ENCODE measurements at regions not wholly inside any gene's neighbourhood (a gene's known extent, or its start where the extent isn't known, plus 50 kb on each side); places are given as distances from the start of the nearest gene placed in this dataset.
"Not testable (repeated sequence)": the region's sequence is repeated elsewhere in the genome, so short reads cannot be mapped to it uniquely, and the experiment has no call there.

DNA sequence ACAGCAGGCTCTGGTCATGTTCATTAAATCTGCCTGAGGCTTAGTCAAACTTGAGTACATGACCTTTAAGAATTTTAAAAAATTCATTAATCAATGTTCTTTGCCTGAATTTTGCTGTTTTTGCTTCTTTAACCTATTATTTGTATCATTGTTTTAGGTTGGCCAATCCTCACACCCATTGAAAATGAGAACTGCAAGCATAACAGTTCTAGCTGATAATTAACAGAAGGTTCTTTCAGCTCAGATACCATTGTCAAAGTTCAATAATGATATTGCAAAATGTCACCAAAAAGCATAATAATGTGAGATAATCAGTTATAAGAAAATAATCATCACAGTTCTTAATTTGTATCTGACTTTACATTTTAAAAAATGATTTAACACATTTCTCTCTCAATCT, 583.1 kb downstream of the TFAP2A start:
- DNase-seq (ENCODE audit: low read depth in 2 of 2) = no peak

DNA sequence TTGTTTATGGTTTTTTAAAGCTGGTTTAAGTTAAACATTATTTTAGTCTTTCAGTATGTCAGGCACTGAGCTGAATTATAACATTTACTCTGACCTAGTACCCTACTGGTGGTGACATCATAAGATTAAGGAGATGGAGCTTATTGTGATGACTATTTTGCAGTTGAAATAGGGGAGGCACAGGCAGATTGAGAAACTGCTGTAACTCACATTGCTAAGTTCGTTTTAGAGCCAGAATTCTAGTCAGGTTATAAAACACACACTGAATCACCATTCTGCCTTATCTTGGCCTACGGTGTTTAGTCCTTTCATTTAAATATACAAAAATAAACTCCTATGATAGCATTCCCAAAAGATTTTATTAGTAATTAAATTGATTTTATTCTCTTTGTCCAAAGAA, 584.1 kb downstream of the TFAP2A start:
- DNase-seq (ENCODE audit: low read depth in 2 of 2) = no peak

DNA sequence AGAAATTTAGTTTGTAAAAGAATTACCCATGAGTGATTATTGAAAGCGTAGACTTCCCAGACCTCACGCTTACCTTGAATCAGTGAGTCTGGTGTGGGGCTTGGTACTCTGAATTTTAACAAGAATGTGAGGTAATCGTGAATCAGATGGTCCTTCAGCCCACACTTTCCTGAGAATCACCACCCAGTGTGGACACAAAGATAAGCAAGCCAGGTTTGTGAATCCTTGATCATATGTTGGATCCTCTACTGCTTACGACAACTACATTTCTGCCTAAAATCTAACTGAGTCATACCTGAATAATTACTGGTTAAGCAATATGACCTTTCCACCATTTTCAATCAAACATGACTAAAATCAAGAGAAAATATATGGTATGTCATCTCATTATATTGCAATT, 589.3 kb downstream of the TFAP2A start:
- DNase-seq (ENCODE audit: low read depth in 2 of 2) = no peak

DNA sequence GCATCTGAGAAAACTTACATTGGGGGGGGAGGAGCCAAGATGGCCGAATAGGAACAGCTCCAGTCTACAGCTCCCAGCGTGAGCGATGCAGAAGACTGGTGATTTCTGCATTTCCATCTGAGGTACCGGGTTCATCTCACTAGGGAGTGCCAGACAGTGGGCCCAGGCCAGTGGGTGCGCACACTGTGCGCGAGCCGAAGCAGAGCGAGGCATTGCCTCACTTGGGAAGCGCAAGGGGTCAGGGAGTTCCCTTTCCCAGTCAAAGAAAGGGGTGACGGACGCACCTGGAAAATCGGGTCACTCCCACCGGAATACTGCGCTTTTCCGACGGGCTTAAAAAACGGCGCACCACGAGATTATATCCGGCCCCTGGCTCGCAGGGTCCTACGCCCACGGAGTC, 604.1 kb downstream of the TFAP2A start:
- not testable (repeated sequence) for DNase-seq (ENCODE audit: low read depth in 2 of 2)

DNA sequence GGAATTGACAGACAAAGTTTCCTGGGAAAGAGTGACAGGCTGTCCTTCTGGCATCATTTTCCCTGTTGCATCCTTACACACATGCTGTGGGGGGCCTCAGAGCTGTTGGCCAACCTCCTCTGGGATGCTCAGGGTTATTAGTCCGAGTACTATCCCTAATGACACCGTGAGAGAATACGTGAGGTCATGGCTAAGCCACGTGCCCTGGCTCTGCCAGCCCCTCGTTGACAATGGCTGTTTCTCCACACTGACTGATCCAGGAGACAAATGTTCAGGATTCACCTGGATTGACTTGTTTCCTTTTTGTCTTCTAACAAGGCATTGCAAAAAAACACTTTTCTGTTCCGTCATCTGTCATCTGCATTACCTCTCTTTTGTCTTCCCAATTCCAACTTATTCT, 604.6 kb downstream of the TFAP2A start:
- no peak for DNase-seq (ENCODE audit: low read depth in 2 of 2)

DNA sequence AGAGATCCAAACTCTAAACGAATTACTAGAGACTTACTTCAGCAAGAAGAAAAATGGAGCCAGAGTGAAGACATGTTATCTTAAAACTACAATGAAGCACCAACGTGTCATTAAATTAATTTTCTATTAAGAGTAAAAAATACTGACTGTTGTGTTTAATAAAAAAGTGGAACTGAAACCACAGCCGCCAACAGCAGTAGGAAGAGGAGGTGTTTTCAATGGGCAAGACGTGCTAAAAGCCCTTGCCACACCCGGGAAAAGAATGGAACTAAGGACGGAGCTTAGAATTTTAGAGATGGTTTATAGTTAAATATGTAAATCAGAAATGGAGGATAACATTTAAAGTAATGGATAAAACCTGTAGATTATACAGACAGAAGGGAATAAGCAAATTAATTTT, 608.7 kb downstream of the TFAP2A start:
- no peak for DNase-seq (ENCODE audit: low read depth in 2 of 2)

DNA sequence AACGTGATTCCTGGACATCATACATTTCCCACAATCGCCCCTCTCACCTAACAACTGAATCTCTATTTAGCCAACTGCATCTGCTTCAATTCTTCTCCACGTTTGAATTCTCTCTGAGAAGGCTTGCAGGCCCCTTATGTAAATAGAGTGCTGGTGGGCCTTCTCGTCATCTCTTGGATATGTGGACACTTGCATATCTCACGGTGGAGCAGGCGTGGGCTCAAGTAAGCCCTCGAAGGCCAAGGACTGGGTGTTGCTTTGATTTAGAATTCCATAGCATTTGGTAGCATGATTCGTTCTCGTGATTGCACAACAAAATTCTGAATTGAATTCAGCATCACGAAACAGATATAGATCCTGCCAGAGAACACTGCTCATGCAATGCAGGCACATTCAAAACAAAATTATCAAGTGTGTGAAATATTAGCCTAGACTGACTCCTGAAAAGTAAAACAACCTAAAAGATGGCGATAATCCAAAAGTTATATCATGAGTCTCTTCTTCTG, 613.6 kb downstream of the TFAP2A start:
- DNase-seq (ENCODE audit: low read depth in 2 of 2) = no peak

DNA sequence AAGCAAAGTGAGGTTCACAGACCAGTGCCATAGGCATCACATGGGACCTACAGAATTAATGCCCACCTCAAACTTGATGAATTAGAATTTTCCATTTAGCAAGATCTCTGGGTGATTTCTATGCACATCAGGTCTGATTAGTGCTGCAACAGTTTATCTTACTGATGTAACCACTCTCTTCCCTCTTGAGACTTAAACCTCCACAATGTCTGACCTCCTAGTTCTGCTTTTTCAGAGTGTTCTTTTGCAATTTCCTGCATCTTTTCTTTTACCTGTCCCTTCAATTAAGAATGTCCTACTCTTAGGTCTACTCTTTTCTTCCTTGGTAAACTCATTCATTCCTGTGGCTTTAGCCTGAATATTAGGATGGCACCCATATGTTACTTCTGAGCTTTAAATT, 615.3 kb downstream of the TFAP2A start:
- DNase-seq (ENCODE audit: low read depth in 2 of 2) = no peak

DNA sequence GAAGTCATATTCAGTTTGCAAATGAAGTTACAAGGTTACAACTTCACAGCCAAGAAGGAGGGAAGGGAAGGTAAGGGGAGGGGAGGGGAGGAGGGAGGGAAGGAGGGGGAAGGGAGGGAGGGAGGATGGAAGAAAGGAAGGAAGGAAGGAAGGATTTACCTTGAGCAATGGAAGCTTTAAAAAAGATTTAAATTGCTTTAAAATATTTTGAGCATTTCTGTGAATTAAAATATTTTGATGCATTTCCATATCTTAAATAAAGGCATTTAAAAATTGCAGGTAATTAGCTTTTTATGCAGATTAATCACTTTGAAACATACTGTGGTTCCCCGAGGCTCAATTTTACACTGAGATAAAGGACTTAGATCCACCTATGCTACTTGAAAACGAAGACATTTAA, 618.0 kb downstream of the TFAP2A start:
- no peak for DNase-seq (ENCODE audit: low read depth in 2 of 2)

DNA sequence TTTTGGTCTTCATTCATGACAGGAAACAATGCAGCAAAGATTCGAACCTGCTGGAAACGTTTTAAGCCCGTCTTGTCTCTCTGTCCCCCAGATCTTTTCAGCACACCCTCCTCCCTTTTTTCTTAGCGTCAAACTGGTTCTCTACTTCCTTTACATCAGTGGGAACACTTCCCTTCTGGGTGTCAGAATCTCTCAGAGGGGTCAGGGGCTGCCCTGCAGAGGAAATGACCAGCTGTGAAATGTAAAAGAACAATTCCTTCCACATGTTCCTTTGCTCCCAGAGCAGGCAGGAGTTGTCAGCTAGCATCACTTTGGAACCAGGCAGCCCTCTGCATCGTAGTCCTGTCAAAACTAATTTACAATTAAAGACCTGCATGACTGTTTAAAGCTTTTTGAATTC, 619.0 kb downstream of the TFAP2A start:
- DNase-seq (ENCODE audit: low read depth in 2 of 2) = no peak

DNA sequence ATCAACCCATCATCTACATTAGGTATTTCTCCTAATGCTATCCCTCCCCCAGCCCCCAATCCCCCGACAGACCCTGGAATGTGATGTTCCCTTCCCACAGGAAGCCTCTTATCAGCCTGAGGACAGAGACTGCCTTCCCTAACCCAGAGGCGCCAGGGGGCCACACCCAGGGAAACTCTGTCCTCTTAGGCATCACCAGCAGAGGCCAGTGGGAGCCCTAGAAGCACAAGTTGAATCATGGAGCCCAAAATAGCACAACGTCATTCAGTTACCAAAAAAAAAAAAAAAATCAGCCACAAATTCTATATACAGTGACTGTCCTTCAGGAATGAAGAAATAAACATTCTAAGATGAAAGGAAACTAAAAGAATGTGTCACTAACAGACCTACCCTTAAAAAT, 625.7 kb downstream of the TFAP2A start:
- DNase-seq (ENCODE audit: low read depth in 2 of 2) = no peak

DNA sequence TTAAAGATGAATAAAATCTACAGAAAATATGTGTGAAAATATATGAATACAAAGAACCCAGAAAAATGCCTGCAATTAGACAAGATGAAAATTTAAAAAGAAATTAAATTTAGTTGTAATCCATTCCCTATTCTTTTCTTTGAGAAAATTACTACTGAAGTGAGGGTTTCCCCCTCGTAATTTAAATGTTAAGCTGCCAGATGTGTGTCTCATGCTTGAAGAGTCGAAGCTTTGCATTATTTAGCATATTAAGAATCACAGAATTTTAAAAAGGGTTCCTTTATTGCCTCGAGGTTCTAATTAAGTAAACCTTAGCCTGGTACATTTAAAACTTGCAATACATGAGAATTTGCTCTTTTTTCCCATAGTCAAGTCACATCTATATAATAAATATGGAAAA, 630.1 kb downstream of the TFAP2A start:
- DNase-seq (ENCODE audit: low read depth in 2 of 2) = no peak

DNA sequence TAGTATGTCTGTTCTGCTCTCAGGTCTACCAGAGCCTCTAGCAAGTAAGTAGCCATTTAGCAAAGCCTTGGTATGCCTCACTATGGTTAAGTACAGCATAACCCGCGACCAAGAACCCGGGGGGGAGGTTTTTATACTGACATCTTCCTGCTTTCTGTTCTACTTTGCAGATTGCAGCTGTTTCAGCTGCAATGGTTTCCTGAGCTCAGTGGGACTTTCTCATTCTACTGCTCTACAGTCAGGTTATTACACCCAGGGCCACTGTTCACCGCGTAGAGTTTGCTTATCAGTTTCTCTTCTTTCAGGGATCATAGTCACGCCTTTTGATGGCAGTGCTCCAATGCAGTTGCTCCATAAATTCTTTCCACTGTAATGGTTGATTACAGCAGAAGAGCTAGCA, 631.3 kb downstream of the TFAP2A start:
- DNase-seq (ENCODE audit: low read depth in 2 of 2) = no peak

DNA sequence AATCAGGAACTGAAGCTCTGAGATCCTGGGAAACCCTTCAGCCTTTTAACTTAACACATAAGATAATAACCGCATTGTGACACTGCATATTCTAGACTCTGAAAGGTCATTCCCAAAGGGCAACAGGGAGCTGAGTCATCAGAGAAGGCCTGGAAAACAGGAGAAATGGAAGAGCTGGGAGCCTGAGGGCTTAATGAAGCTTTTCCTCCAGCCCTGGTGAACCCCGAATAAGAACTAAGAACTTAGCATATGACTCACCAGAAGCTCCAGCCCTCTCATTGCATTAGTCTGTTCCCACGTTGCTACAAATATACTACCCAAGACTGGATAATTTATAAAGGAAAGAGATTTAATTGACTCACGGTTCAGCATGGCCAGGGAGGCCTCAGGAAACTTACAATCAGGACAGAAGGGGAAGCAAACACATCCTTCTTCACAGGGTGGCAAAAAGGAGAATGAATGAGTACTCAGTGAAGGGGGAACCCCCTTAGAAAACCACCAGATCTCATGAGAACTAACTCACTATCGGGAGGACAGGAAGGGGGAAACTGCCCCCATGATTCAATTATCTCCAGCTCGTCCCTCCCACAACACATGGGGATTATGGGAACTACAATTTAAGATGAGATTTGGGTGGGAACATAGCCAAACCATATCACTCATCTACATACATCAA, 648.5 kb downstream of the TFAP2A start:
- DNase-seq (ENCODE audit: low read depth in 2 of 2) = no peak

DNA sequence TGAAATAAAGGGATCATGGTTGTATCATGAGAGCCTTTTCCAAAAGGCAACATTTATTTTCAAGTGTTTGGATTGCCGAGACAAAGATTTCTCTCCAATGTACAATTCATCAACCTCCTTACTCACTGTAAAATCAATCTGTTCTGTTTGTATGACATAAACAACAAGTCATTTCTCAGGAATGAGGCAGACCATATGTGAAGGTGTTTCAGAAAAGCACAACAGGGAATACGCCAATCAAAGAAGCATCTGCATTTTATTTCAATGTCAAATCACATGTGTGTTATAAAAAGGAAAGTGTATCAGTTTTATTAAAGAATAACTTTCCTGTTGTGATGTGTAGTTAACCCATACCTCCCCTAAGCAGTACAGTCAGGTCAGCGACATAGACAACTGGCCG, 653.7 kb downstream of the TFAP2A start:
- DNase-seq (ENCODE audit: low read depth in 2 of 2) = no peak

DNA sequence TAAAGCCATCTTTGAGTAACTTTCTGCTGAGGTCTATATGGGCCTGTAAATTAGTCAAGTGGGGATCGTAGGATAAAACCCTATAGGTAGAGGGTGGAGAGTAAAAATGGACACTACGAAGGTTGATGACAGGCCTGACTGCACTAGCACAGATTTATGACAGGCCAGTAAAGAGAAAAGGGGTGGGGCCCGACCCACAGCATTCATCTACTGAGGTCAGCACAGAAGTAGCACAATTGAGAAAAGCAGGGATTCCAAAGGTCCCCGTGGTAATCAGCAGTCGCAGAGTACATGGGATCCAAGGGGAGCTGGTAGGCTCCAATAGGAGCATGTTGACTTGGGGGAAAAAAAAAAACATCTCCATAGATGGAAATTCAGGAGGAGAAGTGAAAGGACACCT, 660.4 kb downstream of the TFAP2A start:
- no peak for DNase-seq (ENCODE audit: low read depth in 2 of 2)

DNA sequence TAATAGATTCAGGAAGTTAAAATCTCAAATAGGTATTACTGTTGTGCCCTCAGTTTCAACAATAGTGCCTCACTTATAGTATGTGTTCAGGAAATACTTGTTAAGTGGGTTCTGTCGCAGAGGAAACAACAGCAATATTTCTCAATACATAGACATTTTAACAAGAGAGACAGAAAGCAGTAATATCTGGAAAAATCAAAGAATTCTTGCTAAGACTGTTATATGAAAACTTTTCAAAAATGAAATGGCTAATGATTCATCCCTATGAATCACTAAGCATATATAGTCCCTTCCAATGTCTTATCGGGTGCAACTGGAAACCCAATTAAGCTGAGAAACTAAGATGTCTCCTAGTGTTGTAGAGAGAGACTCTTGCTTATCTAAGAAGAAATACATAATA, 668.9 kb downstream of the TFAP2A start:
- DNase-seq (ENCODE audit: low read depth in 2 of 2) = no peak

DNA sequence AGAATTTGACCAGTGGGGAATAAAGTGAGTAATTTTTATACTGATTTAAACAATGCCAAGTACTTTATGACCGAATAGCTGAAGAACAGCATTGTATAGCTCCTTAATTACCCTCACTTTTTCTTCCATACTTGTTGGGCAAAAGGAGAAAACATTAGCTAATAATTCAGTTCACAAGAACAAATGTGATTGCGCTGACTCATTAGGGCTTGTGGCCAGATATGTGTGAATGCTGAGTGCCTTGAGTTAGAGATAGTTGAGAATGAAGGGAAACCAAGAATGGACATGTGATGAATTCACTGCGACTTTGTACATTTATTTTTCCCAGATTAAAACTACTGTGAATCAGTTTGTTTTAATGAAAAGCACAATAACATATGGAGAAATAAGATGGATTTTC, 669.4 kb downstream of the TFAP2A start:
- no peak for DNase-seq (ENCODE audit: low read depth in 2 of 2)

DNA sequence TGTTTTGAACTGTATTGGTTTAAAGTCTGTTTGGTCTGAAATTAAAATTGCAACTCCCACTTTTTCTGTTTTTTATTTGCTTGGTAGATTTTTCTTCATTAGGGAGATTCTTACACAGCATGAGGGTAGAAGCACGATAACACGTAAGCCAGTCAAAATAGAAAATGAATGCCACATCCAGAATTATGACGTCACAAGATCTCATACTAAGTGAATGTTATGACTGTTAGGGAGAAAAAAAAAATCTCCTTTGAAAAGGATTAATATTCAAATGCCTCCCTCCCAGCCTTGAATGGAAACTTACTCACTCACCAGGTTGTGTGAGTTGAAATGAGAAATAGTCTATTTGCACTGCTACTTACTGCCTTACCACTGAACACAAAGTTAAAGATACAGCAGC, 670.8 kb downstream of the TFAP2A start:
- DNase-seq (ENCODE audit: low read depth in 2 of 2) = no peak

DNA sequence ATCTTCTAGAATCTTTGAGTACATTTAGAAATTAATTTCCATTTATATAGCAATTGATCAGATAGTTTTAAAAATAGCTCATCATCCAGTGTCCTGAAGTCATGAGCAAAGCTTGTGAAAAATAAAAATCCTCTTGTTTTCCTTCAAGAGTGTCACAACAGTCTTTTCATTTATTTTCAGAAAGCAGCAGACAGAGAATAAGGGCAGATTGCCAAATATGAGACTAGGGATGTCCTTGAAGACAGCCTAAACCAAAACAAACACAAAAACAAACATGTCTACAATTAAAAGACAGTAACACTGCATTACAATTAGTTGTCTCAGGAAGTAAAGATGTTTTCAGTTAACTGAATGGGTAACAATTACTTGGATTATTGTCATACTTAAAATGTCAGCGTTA, 682.8 kb downstream of the TFAP2A start:
- DNase-seq (ENCODE audit: low read depth in 2 of 2) = no peak

DNA sequence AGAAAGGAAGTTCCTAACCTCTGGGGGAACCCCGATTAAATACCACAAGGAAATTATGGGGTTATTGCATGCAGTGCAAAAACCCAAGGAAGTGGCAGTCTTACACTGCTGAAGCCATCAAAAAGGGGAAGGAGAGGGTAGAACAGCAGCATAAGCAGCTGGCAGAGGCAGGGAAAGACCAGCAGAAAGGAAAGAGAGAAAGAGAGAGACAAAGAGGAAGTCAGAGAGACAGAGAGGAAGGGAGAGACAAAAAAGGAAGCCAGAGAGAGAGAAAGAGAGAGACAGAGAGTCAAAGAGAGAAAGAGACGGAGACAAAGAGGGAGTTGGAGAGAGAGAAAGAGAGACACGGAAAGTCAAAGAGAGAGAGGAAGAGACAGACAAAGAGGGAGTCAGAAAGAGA, 689.1 kb downstream of the TFAP2A start:
- DNase-seq (ENCODE audit: low read depth in 2 of 2) = not testable (repeated sequence)

DNA sequence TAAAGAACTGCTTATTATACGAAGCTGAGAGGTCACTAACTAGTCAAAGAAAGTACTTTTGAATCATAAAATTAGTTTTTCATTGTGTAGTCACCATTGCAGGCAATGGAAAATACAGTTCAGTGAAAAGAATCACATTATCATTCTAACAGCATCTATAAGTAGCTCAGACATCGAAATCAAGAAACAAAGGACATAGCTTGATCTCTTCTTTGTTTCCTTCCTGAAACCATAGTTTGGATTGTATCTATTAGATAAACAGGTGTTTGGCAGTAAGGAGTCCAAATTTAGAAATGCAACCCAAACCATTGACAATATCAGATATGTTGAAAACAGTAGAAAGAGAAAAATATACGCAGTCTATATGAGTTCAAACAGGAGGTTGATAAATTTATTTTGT, 697.3 kb downstream of the TFAP2A start:
- DNase-seq (ENCODE audit: low read depth in 2 of 2) = no peak

DNA sequence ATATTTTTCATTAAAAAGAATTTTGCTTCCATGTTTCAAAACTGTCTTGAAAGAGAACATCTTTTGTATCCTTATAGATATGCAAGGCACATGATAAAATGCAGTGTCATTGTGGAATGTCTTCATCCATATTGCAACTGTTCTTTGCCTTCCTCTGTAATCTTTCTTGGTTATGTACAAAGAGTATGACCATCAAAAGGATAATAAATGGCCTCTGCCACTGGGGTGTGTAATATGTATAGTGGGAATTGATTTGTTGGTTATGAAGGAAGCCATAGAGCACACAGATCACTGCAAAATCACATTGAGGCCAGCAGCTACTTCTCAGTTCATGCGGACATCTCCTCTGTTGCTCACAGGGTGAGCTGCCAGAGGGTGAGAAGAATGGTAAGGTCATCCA, 703.5 kb downstream of the TFAP2A start:
- DNase-seq (ENCODE audit: low read depth in 2 of 2) = no peak

DNA sequence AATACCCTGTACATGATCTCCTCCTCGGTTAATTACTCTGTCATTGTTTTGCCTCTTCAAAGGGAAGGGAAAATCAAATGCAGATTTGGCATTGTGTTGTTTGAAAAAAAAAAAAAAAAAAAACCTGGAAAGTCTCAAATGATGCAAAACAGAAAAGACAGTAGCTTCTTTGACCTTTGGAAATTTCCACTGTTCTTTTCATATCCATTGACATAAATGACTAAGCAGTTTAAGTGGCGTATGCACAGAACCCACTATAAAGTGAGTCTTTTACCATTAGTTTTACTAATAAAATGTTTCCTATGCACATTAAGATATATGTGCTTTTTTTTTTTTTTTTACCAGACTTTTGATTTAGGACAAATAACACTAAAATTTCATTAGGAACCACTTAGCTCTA, 704.3 kb downstream of the TFAP2A start:
- DNase-seq (ENCODE audit: low read depth in 2 of 2) = no peak

Measured in stimulated activated CD4-positive, alpha-beta T cell treated with anti-CD3 and anti-CD28 coated beads, Interleukin-1b, Interleukin-23, amount 100 ng/mL, for 4 hours (primary cell).